GM23338 (cell line): ENCODE measurements at regions not wholly inside any gene's neighbourhood (a gene's known extent, or its start where the extent isn't known, plus 50 kb on each side); places are given as distances from the start of the nearest gene placed in this dataset.

ENCODE experiments used
- ATAC-seq: fragments of 200-7000 bp; cut with Tn5 transposase; 3 replicates; pipeline ENCODE4 v1.9.1; 2020
- DNase-seq: peaks from one replicate; pipeline ENCODE4 v3.0.0-alpha.2; 2015; ENCODE audit warnings: low spot score
- H2AFZ ChIP-seq: fragments of 200-600 bp; sonication (generic); 2 replicates; pipeline ENCODE4 v1.8.0; 2016; ENCODE audit warnings: antibody characterized with exemption, mild to moderate bottlenecking, moderate library complexity
- H3F3A ChIP-seq: fragments of 200-600 bp; sonication (generic); replicated peaks from 2 replicates; pipeline ENCODE4 v1.8.0; 2017; ENCODE audit warnings: antibody characterized with exemption, mixed run types, low read depth
- H3K27ac ChIP-seq: fragments of 200-600 bp; sonication (generic); 2 replicates; pipeline ENCODE4 v1.6.1; 2016; ENCODE audit warnings: low read depth
- H3K27me3 ChIP-seq: fragments of 200-600 bp; sonication (generic); 2 replicates; pipeline ENCODE4 v1.8.0; 2016; ENCODE audit warnings: mild to moderate bottlenecking, mixed run types, moderate library complexity; ENCODE audit not compliant: insufficient read depth
- H3K36me3 ChIP-seq: fragments of 200-600 bp; sonication (generic); 2 replicates; pipeline ENCODE4 v1.8.0; 2016; ENCODE audit warnings: mild to moderate bottlenecking; ENCODE audit not compliant: insufficient read depth
- H3K4me1 ChIP-seq: fragments of 200-600 bp; sonication (generic); 2 replicates; pipeline ENCODE4 v1.8.0; 2016; ENCODE audit warnings: mild to moderate bottlenecking, moderate library complexity; ENCODE audit not compliant: insufficient read depth
- H3K4me2 ChIP-seq: fragments of 200-600 bp; sonication (generic); 2 replicates; pipeline ENCODE4 v1.7.1; 2017; ENCODE audit warnings: mixed run types
- H3K4me3 ChIP-seq: fragments of 200-600 bp; sonication (generic); 2 replicates; pipeline ENCODE4 v1.6.1; 2016; ENCODE audit warnings: mixed run types
- H3K79me2 ChIP-seq: fragments of 200-600 bp; sonication (generic); replicated peaks from 2 replicates; pipeline ENCODE4 v1.8.0; 2017; ENCODE audit warnings: mild to moderate bottlenecking; ENCODE audit not compliant: insufficient read depth
- H3K9me2 ChIP-seq: fragments of 200-600 bp; sonication (generic); 2 replicates; pipeline ENCODE4 v1.8.0; 2017; ENCODE audit not compliant: insufficient read depth
- H4K20me1 ChIP-seq: fragments of 200-600 bp; sonication (generic); replicated peaks from 2 replicates; pipeline ENCODE4 v1.8.0; 2017; ENCODE audit warnings: mild to moderate bottlenecking; ENCODE audit not compliant: insufficient read depth
- H3K27ac Mint-ChIP-seq: 2 replicates; pipeline ENCODE4 v1.8.0; 2020; ENCODE audit warnings: inconsistent platforms, mild to moderate bottlenecking, moderate library complexity, mixed read lengths
- H3K27me3 Mint-ChIP-seq: 3 replicates; pipeline ENCODE4 v1.8.0; 2022; ENCODE audit warnings: low read depth, mild to moderate bottlenecking, moderate library complexity, mixed read lengths, inconsistent platforms; ENCODE audit not compliant: insufficient read depth, poor library complexity
- H3K36me3 Mint-ChIP-seq: 3 replicates; pipeline ENCODE4 v1.8.0; 2021; ENCODE audit warnings: low read depth, mild to moderate bottlenecking, inconsistent platforms, moderate library complexity, mixed read lengths
- H3K4me1 Mint-ChIP-seq: 3 replicates; pipeline ENCODE4 v1.8.0; 2020; ENCODE audit warnings: mild to moderate bottlenecking, inconsistent platforms, mixed read lengths
- H3K4me3 Mint-ChIP-seq: 3 replicates; pipeline ENCODE4 v1.8.0; 2021; ENCODE audit warnings: moderate library complexity, mild to moderate bottlenecking, inconsistent platforms, mixed read lengths
- H3K9me3 Mint-ChIP-seq: 3 replicates; pipeline ENCODE4 v1.8.0; 2020; ENCODE audit warnings: moderate library complexity, mild to moderate bottlenecking, inconsistent platforms, mixed read lengths
- CTCF ChIP-seq, 2 experiments: fragments of 200-600 bp in 1 of 2; sonication (generic) in 1 of 2; conservative IDR thresholded peaks; 2 replicates each; pipeline versions ENCODE4 v1.5.1 to v1.6.1; 2016 to 2017; ENCODE audit warnings: antibody characterized with exemption in 2 of 2, low read depth in 2 of 2, mild to moderate bottlenecking in 2 of 2, moderate library complexity in 1 of 2
- JUNB ChIP-seq: IDR thresholded peaks from one replicate; pipeline ENCODE4 v1.6.1; 2016; ENCODE audit warnings: antibody characterized with exemption; ENCODE audit not compliant: unreplicated experiment
- NANOG ChIP-seq: IDR thresholded peaks from 2 replicates; pipeline ENCODE4 v1.6.1; 2016; ENCODE audit warnings: antibody characterized with exemption, borderline replicate concordance
- ZNF331 ChIP-seq: fragments of 250-450 bp; sonication (Bioruptor Pico); IDR thresholded peaks from 2 replicates; pipeline ENCODE4 v1.5.0; 2020; ENCODE audit warnings: low read depth, mild to moderate bottlenecking, moderate library complexity
- ZNF462 ChIP-seq: fragments of 250-450 bp; sonication (Bioruptor Pico); IDR thresholded peaks from 2 replicates; pipeline ENCODE4 v1.5.0; 2020; ENCODE audit warnings: mild to moderate bottlenecking, moderate library complexity

- no peak for TF ChIP-seq ZNF462 (CRISPR knock-in tag)
- no peak for TF ChIP-seq JUNB
Measured at GRCh38 chr17:77696151-77696720, 262.3 kb upstream of the TNRC6C start (continued).

DNA sequence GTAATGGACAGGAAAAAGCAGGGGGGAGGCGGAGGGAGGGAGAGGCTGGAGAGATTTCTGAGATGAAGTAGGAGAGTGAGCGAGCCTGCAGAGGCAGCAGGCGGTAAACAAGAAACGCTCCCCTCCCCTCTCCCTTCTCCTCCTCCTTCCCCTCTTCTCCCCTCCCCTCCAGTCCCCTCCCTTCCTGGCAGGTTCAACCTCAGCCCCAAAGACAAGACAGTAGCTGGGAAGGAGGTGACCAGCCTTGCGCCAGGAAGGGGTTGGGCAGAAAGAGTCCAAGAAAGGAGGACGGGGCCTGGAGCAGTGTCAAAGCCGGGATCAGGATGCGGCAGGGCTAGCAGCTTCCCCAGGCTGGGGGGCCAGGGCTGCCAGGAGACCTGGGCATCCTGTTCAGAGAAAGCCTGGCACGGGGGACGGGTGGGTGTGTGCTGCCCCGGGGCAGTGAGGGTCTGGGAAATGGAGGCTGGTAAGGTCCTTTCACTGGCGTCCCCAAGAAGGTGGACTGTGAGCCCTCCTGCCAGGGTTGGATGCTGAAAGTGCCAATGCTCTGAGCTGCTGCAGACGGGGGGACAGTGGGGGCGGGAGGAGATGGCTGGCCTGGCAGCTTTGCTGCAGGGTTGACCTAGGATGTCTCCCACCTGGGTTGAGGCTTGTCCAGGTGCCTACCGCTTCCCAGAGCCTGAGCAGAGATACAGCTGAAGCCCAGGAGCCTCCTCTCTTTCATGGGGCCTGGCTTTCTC lies 261.6 kb upstream of the TNRC6C start:
- Histone ChIP-seq H3K4me3 (peak overlapping the region; percentile 83), H3K4me2 (peak overlapping the region; percentile 92), H2AFZ (peak overlapping the region; percentile 73), H4K20me1 (no peaks in the 10 kb centered on the region), H3K36me3 (no peaks in the 10 kb centered on the region), H3F3A (no peaks in the 10 kb centered on the region), H3K27ac (no peak overlapping the region), H3K27me3 (peaks cover 18% of the 10 kb centered on the region), H3K79me2 (no peaks in the 10 kb centered on the region), H3K4me1 (peaks cover 16% of the 10 kb centered on the region), H3K9me2 (no peaks in the 10 kb centered on the region)
- H3K4me3 Mint-ChIP-seq, result peak overlapping the region; percentile 78
- TF ChIP-seq ZNF331 (no peak), NANOG (no peak), CTCF (conservative IDR thresholded peaks at IDR 0.05; ENCODE audit: low read depth in 2 of 2) (no peak)
- H3K27me3 Mint-ChIP-seq, result peaks cover 46% of the 10 kb centered on the region
- peaks cover 5% of the 10 kb centered on the region for H3K9me3 Mint-ChIP-seq
- ATAC-seq (peak; percentile 51), DNase-seq (peak; percentile 72)
- H3K4me1 Mint-ChIP-seq, result peaks cover 54% of the 10 kb centered on the region
- peaks cover 3% of the 10 kb centered on the region for H3K36me3 Mint-ChIP-seq
- H3K27ac Mint-ChIP-seq, result no peak overlapping the region
